ENCODE measurements at regions not wholly inside any gene's neighbourhood (a gene's known extent, or its start where the extent isn't known, plus 50 kb on each side); places are given as distances from the start of the nearest gene placed in this dataset.

DNA sequence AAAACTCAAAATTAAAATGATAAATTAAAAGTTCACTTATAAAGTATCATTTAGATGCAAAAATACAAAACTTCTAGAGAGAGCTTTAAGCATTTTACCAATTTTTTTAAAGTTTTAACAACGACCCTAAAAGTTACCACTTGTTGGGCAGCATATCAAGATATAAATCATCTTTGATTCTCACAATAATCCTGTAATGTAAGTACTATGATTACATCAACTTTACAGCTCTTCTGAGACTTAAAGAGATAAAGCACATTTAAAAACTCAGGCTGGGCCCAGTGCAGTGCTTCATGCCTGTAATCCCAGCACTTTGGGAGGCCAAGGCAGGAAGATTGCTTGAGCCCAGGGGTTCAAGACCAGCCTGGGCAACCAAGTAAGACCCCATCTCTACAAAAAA, 202.7 kb upstream of the GPC6 start:
- intact Hi-C loops (cut with micrococcal nuclease): no loop called here
- Histone ChIP-seq H3K9me3 (replicated peaks; ENCODE audit: control insufficient read depth, insufficient read depth, low read length) (peaks cover 5% of the 10 kb centered on the region), H2AFZ (ENCODE audit: low read depth, low read length) (no peak overlapping the region), H3K9me1 (replicated peaks; ENCODE audit: control insufficient read depth, extremely low read depth, insufficient read depth, low read length) (no peaks in the 10 kb centered on the region), H3K27me3 (ENCODE audit: control insufficient read depth in 2 of 2, insufficient read depth in 2 of 2, low read length in 2 of 2) (no peaks in the 10 kb centered on the region), H3K4me2 (ENCODE audit: insufficient read depth, low read length) (no peak overlapping the region), H4K20me1 (replicated peaks; ENCODE audit: control insufficient read depth, extremely low read depth, insufficient read depth, low read length) (no peaks in the 10 kb centered on the region), H3K4me3 (replicated peaks in 1 of 3; ENCODE audit: insufficient read depth in 1 of 3, low read depth in 1 of 3, low read length in 3 of 3) (no peak overlapping the region), H3K79me2 (ENCODE audit: control insufficient read depth, insufficient read depth, low read length) (no peaks in the 10 kb centered on the region), H3K9ac (replicated peaks; ENCODE audit: extremely low read depth, insufficient read depth, low read length) (no peak overlapping the region), H3K27ac (ENCODE audit: insufficient read depth, low read depth, low read length) (no peak overlapping the region), H3K4me1 (ENCODE audit: control insufficient read depth, extremely low read depth, insufficient read depth, low read length) (no peaks in the 10 kb centered on the region), H3K36me3 (ENCODE audit: control insufficient read depth in 2 of 2, extremely low read depth in 1 of 2, insufficient read depth in 2 of 2, low read length in 2 of 2) (no peaks in the 10 kb centered on the region)
- FAIRE-seq (no peak), DNase-seq (ENCODE audit: low read depth, low spot score) (no peak)
- dilution Hi-C loops (cut with MboI; ENCODE audit: extremely low pct_ligation_motif_present, low sequenced_read_pairs): no loop called here
- no TSS peak for BruUV-seq (replicated peaks)
- no peak for TF ChIP-seq JUN (IDR thresholded peaks at IDR 0.05; ENCODE audit: borderline replicate concordance, insufficient read depth, insufficient read length, low read depth)
- TF ChIP-seq, protein P1, sequence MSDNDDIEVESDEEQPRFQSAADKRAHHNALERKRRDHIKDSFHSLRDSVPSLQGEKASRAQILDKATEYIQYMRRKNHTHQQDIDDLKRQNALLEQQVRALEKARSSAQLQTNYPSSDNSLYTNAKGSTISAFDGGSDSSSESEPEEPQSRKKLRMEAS (IDR thresholded peaks at IDR 0.05; ENCODE audit: insufficient read depth, insufficient read length): no peak
- no peak for TF ChIP-seq EZH2 (IDR thresholded peaks at IDR 0.05; ENCODE audit: borderline replicate concordance, low read depth, low read length, severe bottlenecking)
- no peak for TF ChIP-seq CTCF (IDR thresholded peaks at IDR 0.05; ENCODE audit: extremely low read depth in 1 of 2, insufficient read depth in 1 of 2, low read depth in 1 of 2, low read length in 2 of 2)
- no peak for TF ChIP-seq FOS (IDR thresholded peaks at IDR 0.05; ENCODE audit: borderline replicate concordance, insufficient read depth, low read length)
- TF ChIP-seq GATA2 (IDR thresholded peaks at IDR 0.05; ENCODE audit: insufficient read depth, insufficient read length, low read depth, low read length): no peak
- no peak for TF ChIP-seq POLR2AphosphoS5 (IDR thresholded peaks at IDR 0.05; ENCODE audit: insufficient read depth, low read depth, low read length)
- CTCF ChIA-PET: no interaction called here
- POLR2A ChIA-PET: no interaction called here

Measured in endothelial cell of umbilical vein (primary cell).